ENCODE measurements at regions not wholly inside any gene's neighbourhood (a gene's known extent, or its start where the extent isn't known, plus 50 kb on each side); places are given as distances from the start of the nearest gene placed in this dataset.

DNA sequence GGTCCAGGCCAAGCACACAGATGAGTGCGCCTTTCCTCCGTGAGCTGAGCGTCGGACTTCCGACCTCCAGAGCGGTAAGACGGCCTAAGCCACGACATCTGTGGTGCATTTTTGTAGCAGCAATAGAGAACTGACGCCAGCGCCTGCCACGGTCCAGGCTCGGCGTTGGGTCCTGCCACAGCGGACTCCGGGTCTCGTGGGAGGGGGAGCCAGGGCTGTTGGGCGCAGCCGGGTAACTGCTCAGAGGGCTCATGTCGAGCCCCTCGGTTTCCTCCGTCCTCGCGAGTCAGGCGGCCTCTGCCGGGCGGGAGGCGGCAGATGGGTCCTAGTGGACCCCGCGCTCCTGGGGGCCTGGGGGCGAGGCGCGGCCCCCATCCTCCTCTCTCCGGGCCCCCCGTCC lies 216.1 kb downstream of the QKI start:
- DNase-seq, result no peak

DNA sequence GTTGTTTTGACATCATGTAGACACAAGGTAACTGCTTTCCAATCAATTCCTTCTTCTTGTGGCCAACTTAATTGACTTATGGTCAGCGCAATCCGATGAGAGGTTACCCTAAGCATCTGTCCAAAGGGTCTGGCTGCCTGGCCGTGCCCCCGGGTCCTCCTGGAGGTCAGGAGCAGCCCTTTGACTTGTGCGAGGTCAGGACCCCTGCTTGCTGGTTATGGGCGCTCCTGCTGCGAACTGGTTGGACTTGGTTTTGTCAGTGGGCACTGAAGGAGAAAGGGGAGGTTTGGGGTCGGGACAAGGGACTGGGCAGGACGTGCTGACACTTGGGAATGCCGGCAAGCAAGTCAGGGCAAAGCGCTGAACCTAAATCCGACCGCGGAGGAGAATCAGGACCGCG lies 215.6 kb downstream of the QKI start:
- no peak for DNase-seq
